ENCODE measurements at regions not wholly inside any gene's neighbourhood (a gene's known extent, or its start where the extent isn't known, plus 50 kb on each side); places are given as distances from the start of the nearest gene placed in this dataset.

DNA sequence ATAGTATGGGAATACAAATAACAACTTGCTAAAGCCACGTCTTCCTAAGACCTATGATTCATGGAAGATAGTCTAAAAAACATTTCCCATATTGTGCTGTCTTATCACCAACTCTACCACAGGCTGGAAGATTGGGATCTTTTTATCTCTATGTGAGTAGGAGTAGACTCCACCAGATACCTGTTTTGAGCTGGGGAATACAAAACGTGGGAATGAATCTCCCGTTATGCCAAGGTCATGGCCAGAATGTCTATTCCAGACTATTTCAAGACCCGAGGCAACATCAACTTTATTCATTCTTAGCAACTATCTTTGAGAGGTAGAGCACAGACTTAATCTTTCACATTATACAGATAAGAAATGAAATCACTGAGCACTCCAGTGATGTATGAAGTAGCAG is 2350.9 kb upstream of the WWC1 start:
- TF ChIP-seq EP300 (conservative IDR thresholded peaks at IDR 0.05; ENCODE audit: poor library complexity, severe bottlenecking), result no peak
- TF ChIP-seq, protein P1, sequence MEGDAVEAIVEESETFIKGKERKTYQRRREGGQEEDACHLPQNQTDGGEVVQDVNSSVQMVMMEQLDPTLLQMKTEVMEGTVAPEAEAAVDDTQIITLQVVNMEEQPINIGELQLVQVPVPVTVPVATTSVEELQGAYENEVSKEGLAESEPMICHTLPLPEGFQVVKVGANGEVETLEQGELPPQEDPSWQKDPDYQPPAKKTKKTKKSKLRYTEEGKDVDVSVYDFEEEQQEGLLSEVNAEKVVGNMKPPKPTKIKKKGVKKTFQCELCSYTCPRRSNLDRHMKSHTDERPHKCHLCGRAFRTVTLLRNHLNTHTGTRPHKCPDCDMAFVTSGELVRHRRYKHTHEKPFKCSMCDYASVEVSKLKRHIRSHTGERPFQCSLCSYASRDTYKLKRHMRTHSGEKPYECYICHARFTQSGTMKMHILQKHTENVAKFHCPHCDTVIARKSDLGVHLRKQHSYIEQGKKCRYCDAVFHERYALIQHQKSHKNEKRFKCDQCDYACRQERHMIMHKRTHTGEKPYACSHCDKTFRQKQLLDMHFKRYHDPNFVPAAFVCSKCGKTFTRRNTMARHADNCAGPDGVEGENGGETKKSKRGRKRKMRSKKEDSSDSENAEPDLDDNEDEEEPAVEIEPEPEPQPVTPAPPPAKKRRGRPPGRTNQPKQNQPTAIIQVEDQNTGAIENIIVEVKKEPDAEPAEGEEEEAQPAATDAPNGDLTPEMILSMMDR (IDR thresholded peaks at IDR 0.05; ENCODE audit: poor library complexity, severe bottlenecking), result no peak
- no peak for TF ChIP-seq RAD21 (conservative IDR thresholded peaks at IDR 0.05)
- TF ChIP-seq EZH2 (IDR thresholded peaks at IDR 0.05; ENCODE audit: borderline replicate concordance, insufficient read depth, low read length, poor library complexity, severe bottlenecking), result no peak
- no peak for TF ChIP-seq SMC3 (conservative IDR thresholded peaks at IDR 0.05; ENCODE audit: poor library complexity)
- TF ChIP-seq, protein P2, sequence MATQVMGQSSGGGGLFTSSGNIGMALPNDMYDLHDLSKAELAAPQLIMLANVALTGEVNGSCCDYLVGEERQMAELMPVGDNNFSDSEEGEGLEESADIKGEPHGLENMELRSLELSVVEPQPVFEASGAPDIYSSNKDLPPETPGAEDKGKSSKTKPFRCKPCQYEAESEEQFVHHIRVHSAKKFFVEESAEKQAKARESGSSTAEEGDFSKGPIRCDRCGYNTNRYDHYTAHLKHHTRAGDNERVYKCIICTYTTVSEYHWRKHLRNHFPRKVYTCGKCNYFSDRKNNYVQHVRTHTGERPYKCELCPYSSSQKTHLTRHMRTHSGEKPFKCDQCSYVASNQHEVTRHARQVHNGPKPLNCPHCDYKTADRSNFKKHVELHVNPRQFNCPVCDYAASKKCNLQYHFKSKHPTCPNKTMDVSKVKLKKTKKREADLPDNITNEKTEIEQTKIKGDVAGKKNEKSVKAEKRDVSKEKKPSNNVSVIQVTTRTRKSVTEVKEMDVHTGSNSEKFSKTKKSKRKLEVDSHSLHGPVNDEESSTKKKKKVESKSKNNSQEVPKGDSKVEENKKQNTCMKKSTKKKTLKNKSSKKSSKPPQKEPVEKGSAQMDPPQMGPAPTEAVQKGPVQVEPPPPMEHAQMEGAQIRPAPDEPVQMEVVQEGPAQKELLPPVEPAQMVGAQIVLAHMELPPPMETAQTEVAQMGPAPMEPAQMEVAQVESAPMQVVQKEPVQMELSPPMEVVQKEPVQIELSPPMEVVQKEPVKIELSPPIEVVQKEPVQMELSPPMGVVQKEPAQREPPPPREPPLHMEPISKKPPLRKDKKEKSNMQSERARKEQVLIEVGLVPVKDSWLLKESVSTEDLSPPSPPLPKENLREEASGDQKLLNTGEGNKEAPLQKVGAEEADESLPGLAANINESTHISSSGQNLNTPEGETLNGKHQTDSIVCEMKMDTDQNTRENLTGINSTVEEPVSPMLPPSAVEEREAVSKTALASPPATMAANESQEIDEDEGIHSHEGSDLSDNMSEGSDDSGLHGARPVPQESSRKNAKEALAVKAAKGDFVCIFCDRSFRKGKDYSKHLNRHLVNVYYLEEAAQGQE (IDR thresholded peaks at IDR 0.05; ENCODE audit: borderline replicate concordance), result no peak
